Psoas muscle (tissue), 7 donors: ENCODE measurements at regions not wholly inside any gene's neighbourhood (a gene's known extent, or its start where the extent isn't known, plus 50 kb on each side); places are given as distances from the start of the nearest gene placed in this dataset.

Experiments
- ATAC-seq, 4 donors: fragments of 200-7000 bp; cut with Tn5 transposase; one replicate each; pipeline ENCODE4 v1.9.1; 2020; ENCODE audit warnings: moderate library complexity in 3 of 4, mild to moderate bottlenecking in 2 of 4
- DNase-seq, 2 donors: peaks; one replicate each; pipeline ENCODE4 v3.0.0-alpha.2; 2020
- H3K27ac ChIP-seq: fragments of 200-600 bp; one replicate; pipeline ENCODE4 v1.8.0; 2022
- H3K27me3 ChIP-seq, 3 donors: fragments of 200-600 bp in 1 of 3; one replicate each; pipeline versions ENCODE4 v1.6.1 to v1.8.0; 2013 to 2022; ENCODE audit warnings: low read length in 2 of 3, mild to moderate bottlenecking in 2 of 3, moderate library complexity in 1 of 3; ENCODE audit not compliant: insufficient read depth in 3 of 3
- H3K36me3 ChIP-seq, 2 donors: fragments of 200-600 bp in 1 of 2; one replicate each; pipeline versions ENCODE4 v1.6.1 to v1.8.0; 2013 to 2022; ENCODE audit warnings: low read depth in 1 of 2, mild to moderate bottlenecking in 1 of 2, moderate library complexity in 1 of 2; ENCODE audit not compliant: insufficient read depth in 1 of 2
- H3K4me1 ChIP-seq: fragments of 200-600 bp; one replicate; pipeline ENCODE4 v1.8.0; 2022
- H3K4me3 ChIP-seq: fragments of 200-600 bp; one replicate; pipeline ENCODE4 v1.8.0; 2022; ENCODE audit warnings: mild to moderate bottlenecking
- H3K9me3 ChIP-seq: fragments of 200-600 bp; one replicate; pipeline ENCODE4 v1.8.0; 2022
- WGBS, 3 donors: extraction: QIAGEN DNeasy Blood & Tissue Kit; methylation state at CpG; one replicate each; pipeline versions ENCODE4 v1.1.6 to v1.1.7; 2013; 5-methylcytosine and 5-hydroxymethylcytosine counted together
- intact Hi-C, 2 donors: fragments of 100-400 bp; cut with DNase I; formaldehyde crosslinking; loops; one replicate each; pipeline versions ENCODE4 v1.11.0 to v1.14.2; 2022
- TF ChIP-seq, protein P1 (sequence below): fragments of 200-600 bp; IDR thresholded peaks from one replicate; pipeline ENCODE4 v1.8.0; 2022; ENCODE audit warnings: antibody characterized with exemption
- donor health status: healthy with polysubstance abuse.
- donor health status: DM: no; HTN: no; CAD: no; lungs with moderate emphysema.
- donor health status: Bipolar disorder and iron deficiency.
- donor health status: healthy.
- donor health status: DM: yes; HTN: yes; CAD: no.
- donor health status: DM: no; HTN: no; CAD: no.
- donor health status: DM: yes; HTN: yes; CAD: no.

DNA sequence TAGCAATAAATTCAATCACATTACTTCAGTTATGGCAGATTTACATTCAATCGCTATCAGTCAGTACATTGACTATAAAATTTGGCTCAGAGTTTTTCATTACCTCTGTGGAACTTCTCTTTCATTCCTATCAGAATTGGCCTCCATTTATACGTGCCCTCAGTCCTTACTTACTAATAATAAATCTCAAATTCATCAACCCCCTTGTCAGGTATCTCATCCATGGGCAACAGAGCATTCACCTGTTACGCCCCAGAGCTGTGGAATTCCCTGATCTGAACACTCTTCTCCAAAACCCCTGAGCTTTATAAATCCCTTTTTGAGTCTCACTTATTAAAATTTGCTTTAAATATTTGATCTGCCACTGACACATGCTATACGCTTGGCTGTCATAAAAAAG, 492.9 kb downstream of the GBE1 start:
- Histone ChIP-seq H3K4me1 (no peaks in the 10 kb centered on the region), H3K4me3 (no peak overlapping the region), H3K9me3 (no peaks in the 10 kb centered on the region), H3K27me3 (no peaks in the 10 kb centered on the region), H3K27ac (no peak overlapping the region), H3K36me3 (no peaks in the 10 kb centered on the region)
- DNase-seq (no peak), ATAC-seq (no peak)
- WGBS, 3 donors, result 83 to 88% (median 87%) methylated on average over 4 of the region's 4 CpGs
- TF ChIP-seq, protein P1, sequence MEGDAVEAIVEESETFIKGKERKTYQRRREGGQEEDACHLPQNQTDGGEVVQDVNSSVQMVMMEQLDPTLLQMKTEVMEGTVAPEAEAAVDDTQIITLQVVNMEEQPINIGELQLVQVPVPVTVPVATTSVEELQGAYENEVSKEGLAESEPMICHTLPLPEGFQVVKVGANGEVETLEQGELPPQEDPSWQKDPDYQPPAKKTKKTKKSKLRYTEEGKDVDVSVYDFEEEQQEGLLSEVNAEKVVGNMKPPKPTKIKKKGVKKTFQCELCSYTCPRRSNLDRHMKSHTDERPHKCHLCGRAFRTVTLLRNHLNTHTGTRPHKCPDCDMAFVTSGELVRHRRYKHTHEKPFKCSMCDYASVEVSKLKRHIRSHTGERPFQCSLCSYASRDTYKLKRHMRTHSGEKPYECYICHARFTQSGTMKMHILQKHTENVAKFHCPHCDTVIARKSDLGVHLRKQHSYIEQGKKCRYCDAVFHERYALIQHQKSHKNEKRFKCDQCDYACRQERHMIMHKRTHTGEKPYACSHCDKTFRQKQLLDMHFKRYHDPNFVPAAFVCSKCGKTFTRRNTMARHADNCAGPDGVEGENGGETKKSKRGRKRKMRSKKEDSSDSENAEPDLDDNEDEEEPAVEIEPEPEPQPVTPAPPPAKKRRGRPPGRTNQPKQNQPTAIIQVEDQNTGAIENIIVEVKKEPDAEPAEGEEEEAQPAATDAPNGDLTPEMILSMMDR, result no peak
- intact Hi-C loops, result no loop called here

DNA sequence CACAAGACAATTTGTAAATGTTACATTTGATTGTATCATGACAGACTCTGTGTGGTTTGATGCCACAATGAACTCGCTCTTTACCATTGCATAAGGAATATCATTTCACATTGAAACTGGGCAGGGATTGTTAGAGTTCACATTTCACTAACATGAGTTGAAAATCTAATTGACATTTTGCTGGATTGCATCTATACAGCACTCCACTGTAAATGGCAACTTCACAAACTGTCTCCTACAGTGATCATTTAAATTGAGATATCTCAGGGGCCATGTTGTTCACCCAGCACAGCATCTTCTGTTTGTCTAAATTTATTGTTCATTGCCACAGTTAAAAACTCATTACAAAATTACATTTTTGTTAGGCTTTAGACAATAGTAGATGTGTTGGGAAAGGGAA, 499.4 kb downstream of the GBE1 start:
- ATAC-seq, result no peak
- H3K4me1 ChIP-seq, result no peaks in the 10 kb centered on the region
- no peak overlapping the region for H3K27ac ChIP-seq
- no peak for DNase-seq
- TF ChIP-seq, protein P1, result no peak
- no peak overlapping the region for H3K4me3 ChIP-seq
- no peaks in the 10 kb centered on the region for H3K36me3 ChIP-seq
- H3K9me3 ChIP-seq, result no peaks in the 10 kb centered on the region
- intact Hi-C loops, result no loop called here
- no peaks in the 10 kb centered on the region for H3K27me3 ChIP-seq
- 88 to 97% (median 92%) methylated on average over 1 of the region's 1 CpG for WGBS, 3 donors

DNA sequence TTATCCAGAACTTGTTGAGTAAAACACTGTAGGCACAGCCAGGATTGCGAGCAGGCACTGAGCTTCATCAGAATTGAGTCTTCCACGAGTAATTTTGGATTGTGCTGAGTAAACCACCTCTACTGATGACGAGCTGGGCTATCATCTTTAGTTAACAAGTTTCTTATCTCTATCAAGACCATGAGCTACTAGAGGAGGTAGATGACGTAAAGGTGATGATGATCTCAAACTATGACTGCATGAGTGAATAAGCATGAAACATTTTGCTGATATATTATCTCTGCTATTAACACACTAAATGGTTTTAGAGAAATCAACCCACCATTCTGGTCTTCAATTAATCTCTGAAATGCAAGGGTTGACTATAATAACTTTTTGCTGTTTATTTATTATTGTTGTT, 506.0 kb downstream of the GBE1 start:
- Histone ChIP-seq H3K4me3 (no peak overlapping the region), H3K27me3 (no peaks in the 10 kb centered on the region), H3K9me3 (no peaks in the 10 kb centered on the region), H3K27ac (no peak overlapping the region), H3K36me3 (no peaks in the 10 kb centered on the region), H3K4me1 (no peaks in the 10 kb centered on the region)
- DNase-seq, result no peak
- no peak for ATAC-seq
- 86 to 88% (median 87%) methylated on average over 4 of the region's 4 CpGs for WGBS, 3 donors
- TF ChIP-seq, protein P1, result no peak
- intact Hi-C loops, result no loop called here

DNA sequence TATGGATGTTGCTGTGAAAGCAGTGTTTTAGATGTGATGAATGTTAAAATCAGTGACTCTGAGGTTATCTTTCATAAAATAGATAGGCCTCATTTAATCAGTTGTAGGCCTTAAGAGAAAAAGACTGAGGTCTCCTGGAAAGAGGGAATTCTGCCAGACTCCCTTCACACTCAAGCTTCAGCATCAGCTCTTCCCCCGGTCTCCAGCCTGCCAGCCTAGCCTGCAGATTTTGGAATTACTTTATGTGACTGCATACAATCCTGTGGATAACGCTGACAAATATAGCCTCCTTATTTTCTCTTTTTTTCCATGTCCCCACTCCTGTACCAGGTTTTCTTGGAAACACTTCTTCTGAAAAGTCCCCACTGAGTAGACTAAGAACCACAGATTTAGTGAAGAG, 510.3 kb downstream of the GBE1 start:
- intact Hi-C loops, result no loop called here
- no peak for ATAC-seq
- Histone ChIP-seq H3K4me3 (no peak overlapping the region), H3K27me3 (no peaks in the 10 kb centered on the region), H3K4me1 (no peaks in the 10 kb centered on the region), H3K36me3 (no peaks in the 10 kb centered on the region), H3K27ac (no peak overlapping the region), H3K9me3 (no peaks in the 10 kb centered on the region)
- WGBS, 3 donors, result 71 to 78% (median 77%) methylated on average over 2 of the region's 2 CpGs
- DNase-seq, result no peak
- TF ChIP-seq, protein P1, result no peak

DNA sequence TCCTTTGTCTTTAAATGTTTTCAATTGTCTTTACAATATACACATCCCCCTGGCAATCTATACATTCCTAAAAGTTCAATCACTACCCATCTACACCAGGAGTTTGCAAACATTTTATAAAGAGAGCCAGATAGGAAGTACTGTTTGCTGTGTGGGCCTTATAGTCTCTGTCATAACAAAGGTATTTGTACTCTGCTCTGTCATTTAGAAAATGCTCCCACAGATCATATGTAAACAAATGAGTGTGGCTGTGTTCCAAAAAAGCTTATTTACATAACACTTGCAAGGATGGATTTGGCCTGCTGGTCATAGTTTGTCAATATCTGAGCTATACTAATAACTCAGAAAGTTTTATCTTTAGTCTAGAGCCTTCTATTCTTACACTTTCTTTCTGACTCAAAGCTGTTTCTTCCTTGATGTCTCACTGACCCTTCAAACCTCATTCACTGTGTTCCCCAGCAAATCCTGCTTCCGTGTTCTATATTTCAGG, 511.9 kb downstream of the GBE1 start:
- intact Hi-C loops, result no loop called here
- DNase-seq (no peak), ATAC-seq (no peak)
- Histone ChIP-seq H3K27me3 (no peaks in the 10 kb centered on the region), H3K4me1 (no peaks in the 10 kb centered on the region), H3K9me3 (no peaks in the 10 kb centered on the region), H3K4me3 (no peak overlapping the region), H3K27ac (no peak overlapping the region), H3K36me3 (no peaks in the 10 kb centered on the region)
- TF ChIP-seq, protein P1, result no peak
- WGBS, 3 donors, result 59 to 66% (median 60%) methylated on average over 1 of the region's 1 CpG
